Lower lobe of right lung (tissue), 2 donors: ENCODE measurements at regions not wholly inside any gene's neighbourhood (a gene's known extent, or its start where the extent isn't known, plus 50 kb on each side); places are given as distances from the start of the nearest gene placed in this dataset.
A peak's percentile ranks its signal among the peaks of the same experiment; 100 is the strongest.

Experiments
- ATAC-seq, 2 donors: fragments of 200-7000 bp; cut with Tn5 transposase; one replicate each; pipeline ENCODE4 v1.9.1; 2020 to 2022; ENCODE audit warnings: mild to moderate bottlenecking in 2 of 2, moderate library complexity in 2 of 2
- DNase-seq: peaks from one replicate; pipeline ENCODE4 v3.0.0-alpha.2; 2020
- H3K27ac ChIP-seq: fragments of 200-600 bp; one replicate; pipeline ENCODE4 v1.8.0; 2022
- H3K27me3 ChIP-seq: fragments of 200-600 bp; one replicate; pipeline ENCODE4 v1.8.0; 2022; ENCODE audit warnings: low read depth
- H3K36me3 ChIP-seq: fragments of 200-600 bp; one replicate; pipeline ENCODE4 v1.8.0; 2022; ENCODE audit warnings: mild to moderate bottlenecking
- H3K4me1 ChIP-seq: fragments of 200-600 bp; one replicate; pipeline ENCODE4 v1.8.0; 2022
- H3K4me3 ChIP-seq: fragments of 200-600 bp; one replicate; pipeline ENCODE4 v1.8.0; 2022; ENCODE audit warnings: mild to moderate bottlenecking
- H3K9me3 ChIP-seq: fragments of 200-600 bp; one replicate; pipeline ENCODE4 v1.8.0; 2022
- CTCF ChIP-seq: fragments of 200-600 bp; IDR thresholded peaks from one replicate; pipeline ENCODE4 v1.8.0; 2022; ENCODE audit warnings: antibody characterized with exemption, mild to moderate bottlenecking
- intact Hi-C: fragments of 100-400 bp; cut with DNase I; formaldehyde crosslinking; loops from one replicate; pipeline ENCODE4 v1.11.0; 2022
- donor health status: DM: no; HTN: yes; CAD: no; lungs with severe emphysema.

DNA sequence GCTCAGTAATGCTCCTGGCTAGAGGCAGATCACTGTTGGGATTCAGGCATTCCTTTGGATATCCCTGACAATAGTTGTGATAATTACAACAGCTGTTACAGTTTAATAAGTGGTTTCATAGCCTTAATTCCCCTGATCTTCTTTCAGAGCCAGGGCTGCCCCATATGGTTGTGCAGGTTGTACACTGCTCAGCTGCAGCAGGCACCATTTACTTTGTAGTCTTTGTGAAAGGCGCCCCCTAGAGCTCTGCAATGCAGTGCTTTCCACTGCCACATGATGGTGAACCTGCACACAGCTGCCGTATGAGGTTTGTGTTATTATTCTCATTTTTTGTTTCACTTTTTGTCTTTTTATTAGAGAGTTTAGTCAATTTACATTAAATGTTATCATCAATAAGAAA, 239.1 kb downstream of the KCNS3 start:
- DNase-seq (peak; percentile 46), ATAC-seq (peak; percentile 77 to 81)
- TF ChIP-seq CTCF, result peak; percentile 50
- H3K4me3 ChIP-seq, result no peak overlapping the region
- H3K9me3 ChIP-seq, result no peaks in the 10 kb centered on the region
- no peaks in the 10 kb centered on the region for H3K4me1 ChIP-seq
- H3K27ac ChIP-seq, result no peak overlapping the region
- no peaks in the 10 kb centered on the region for H3K36me3 ChIP-seq
- no peaks in the 10 kb centered on the region for H3K27me3 ChIP-seq
- intact Hi-C loops, result no loop called here

GRCh38 chr2:18110222-18110621, 231.8 kb downstream of the KCNS3 start:
- no peak overlapping the region for H3K27ac ChIP-seq
- no peak overlapping the region for H3K4me3 ChIP-seq
- no peaks in the 10 kb centered on the region for H3K27me3 ChIP-seq
- H3K9me3 ChIP-seq, result no peaks in the 10 kb centered on the region
- no peak for ATAC-seq
- H3K4me1 ChIP-seq, result no peaks in the 10 kb centered on the region
- intact Hi-C loops, result no loop called here
- no peaks in the 10 kb centered on the region for H3K36me3 ChIP-seq
- no peak for TF ChIP-seq CTCF
- DNase-seq, result no peak

GRCh38 chr2:18106841-18107240, 228.4 kb downstream of the KCNS3 start:
- H3K27me3 ChIP-seq, result no peaks in the 10 kb centered on the region
- no peaks in the 10 kb centered on the region for H3K4me1 ChIP-seq
- no peaks in the 10 kb centered on the region for H3K36me3 ChIP-seq
- no peak overlapping the region for H3K4me3 ChIP-seq
- no peak for TF ChIP-seq CTCF
- no peaks in the 10 kb centered on the region for H3K9me3 ChIP-seq
- no peak overlapping the region for H3K27ac ChIP-seq
- no peak for DNase-seq
- no peak for ATAC-seq
- intact Hi-C loops, result no loop called here

DNA sequence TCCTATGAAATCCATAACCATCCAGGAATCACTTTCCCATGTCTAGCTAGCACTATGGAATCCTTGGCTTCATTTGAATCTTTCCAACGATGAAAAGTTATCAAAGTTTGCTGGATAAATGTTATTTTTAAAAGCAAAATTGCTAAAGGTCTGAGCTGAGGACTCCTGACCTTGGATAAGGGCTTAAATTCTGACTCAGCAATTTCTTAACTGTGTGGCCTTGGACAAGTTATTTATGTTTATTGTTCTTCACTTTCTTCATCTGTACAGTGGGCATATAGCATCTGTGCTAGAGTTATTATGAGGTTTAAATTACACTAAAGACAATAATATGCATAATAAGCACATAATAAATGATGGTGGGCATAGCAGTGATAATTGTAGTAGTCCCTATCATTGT, 227.5 kb downstream of the KCNS3 start:
- TF ChIP-seq CTCF, result no peak
- no peak for ATAC-seq

DNA sequence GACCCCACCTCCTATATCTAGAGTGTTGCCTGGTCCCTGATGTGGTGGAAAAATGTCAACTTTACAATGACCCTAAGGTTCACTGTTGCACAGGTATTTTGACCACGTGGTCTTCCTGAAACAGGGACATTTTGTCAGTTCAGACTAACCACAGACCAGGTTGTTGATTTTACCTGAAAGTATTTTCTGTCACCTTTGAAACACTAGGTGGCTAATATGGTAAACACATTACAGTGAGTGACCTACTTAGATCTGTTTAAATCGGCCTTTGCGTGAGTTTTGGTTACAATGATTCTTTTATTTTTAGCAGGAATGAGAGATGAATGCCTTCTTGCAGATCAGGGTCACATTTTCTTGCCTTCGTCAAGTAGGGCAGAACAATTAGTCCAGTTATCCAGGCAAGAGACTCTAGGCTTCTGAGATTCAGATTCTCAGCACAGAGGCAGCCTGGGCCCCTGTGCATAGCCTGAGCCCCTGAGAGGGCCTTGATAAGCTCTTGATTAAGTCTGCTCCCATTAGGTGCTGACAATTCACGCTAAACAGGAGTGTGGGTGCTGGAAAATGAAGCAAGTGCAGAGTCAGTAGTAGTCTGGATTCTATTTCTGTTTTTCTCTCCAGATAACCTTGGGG, 226.2 kb downstream of the KCNS3 start:
- Histone ChIP-seq H3K9me3 (no peaks in the 10 kb centered on the region), H3K36me3 (no peaks in the 10 kb centered on the region), H3K27ac (no peak overlapping the region), H3K27me3 (no peaks in the 10 kb centered on the region), H3K4me1 (no peaks in the 10 kb centered on the region), H3K4me3 (no peak overlapping the region)
- intact Hi-C loops, result no loop called here
- no peak for TF ChIP-seq CTCF
- no peak for DNase-seq
- ATAC-seq, result peak in 1 of 2 donors; percentile 32

More for the DNA sequence above, 227.5 kb downstream of the KCNS3 start:
- intact Hi-C loops, result no loop called here
- H3K4me3 ChIP-seq, result no peak overlapping the region
- no peaks in the 10 kb centered on the region for H3K9me3 ChIP-seq
- no peaks in the 10 kb centered on the region for H3K4me1 ChIP-seq
- H3K27me3 ChIP-seq, result no peaks in the 10 kb centered on the region
- DNase-seq, result no peak
- no peaks in the 10 kb centered on the region for H3K36me3 ChIP-seq
- no peak overlapping the region for H3K27ac ChIP-seq
